ENCODE measurements at regions not wholly inside any gene's neighbourhood (a gene's known extent, or its start where the extent isn't known, plus 50 kb on each side); places are given as distances from the start of the nearest gene placed in this dataset.

DNA sequence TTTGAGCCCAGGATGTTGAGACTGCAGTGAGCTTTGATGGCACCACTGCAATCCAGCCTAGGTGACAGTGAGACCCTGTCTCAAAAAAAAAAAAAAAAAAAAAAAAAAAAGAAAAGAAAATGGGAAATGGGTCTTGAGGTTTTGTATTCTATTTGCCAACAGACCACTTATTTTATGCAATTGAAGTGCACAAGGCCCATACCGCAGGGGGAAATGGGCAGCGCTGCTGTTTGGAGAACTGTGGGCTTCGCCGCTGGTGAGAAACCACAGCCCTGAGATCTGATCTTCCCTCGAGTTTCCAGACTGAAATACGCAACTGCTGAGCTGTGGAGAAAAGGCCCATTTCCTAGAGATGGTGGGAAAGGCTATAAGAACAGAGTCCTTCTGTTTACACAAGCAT is 512.0 kb downstream of the TCERG1L start:
- no peak for DNase-seq (ENCODE audit: low read depth)

DNA sequence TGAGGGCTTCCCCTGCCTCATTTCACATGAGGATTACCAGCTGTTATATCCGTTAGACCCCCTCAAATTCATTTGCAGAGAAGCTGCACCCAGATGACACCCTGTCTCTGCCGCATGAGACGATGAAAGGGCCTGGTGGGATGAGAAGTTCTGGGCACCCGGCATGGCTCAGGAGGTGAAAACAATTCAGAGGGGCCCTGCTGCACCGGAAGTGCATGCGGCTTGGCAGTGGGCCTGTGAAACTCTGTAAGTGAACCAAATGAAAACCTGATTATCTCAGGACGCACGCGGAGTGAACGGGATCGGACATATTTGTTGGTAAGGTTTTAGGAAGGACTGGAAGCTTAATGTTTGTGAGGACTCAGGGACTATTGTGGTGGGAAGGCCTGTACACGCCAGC is 511.2 kb downstream of the TCERG1L start:
- no peak for DNase-seq (ENCODE audit: low read depth)

DNA sequence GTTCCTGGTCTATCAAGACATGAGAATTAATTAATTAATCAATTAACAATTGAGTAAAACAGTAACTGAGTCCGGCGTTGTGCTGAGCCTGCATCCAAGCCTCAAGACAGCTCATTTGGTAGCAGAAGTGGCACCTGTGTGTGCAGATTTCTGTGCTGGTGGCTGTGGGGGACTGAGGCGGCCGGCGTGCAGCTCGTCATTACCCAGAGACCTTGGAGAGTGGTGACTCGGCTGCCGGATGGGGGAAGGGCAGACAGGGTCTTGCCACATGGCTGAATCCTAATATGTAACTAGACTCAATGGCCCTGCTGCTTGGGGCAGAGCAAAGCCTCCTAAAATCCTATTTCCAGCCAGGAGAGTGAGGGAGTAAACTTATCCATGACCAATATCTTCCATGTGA is 510.2 kb downstream of the TCERG1L start:
- DNase-seq (ENCODE audit: low read depth) = no peak

DNA sequence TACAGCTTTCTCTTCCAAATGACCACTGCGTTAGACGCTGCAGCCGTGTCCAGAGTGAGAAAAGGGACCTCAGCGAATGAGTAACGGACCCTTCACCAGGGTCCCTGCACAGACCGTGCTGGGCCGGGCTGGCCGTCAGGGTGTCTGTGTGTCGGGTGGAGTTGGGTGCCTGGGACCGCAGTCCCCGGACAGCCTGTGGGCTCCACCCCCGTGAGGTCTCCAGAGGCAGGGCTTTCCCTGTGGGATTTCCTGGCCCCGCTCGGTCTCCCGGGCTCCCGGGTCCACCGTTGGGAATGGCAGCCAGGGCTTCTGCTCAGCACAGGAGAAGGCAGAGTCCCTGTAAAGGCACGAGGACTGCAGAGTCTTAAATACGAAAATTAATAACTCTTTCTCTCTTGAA is 509.7 kb downstream of the TCERG1L start:
- DNase-seq (ENCODE audit: low read depth) = no peak

DNA sequence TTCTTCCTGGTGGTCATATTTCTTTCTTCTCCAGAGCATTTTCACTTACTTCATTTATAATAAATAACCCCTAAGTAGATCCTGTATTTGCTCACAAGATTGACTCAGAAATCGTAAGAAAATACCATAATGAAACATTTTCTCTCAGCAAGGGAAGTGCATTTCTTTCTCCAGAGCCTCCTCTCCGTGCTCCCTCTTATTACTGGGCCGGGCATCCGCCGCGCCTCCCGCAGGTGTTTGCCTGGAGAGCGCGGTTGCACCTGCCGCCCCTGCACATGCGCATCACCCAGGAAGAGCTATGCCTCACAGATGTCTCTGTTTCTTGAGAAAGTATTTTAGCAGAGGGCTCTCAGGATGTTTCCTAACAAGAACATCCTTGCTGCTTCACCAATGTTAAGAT is 509.2 kb downstream of the TCERG1L start:
- DNase-seq (ENCODE audit: low read depth) = no peak

DNA sequence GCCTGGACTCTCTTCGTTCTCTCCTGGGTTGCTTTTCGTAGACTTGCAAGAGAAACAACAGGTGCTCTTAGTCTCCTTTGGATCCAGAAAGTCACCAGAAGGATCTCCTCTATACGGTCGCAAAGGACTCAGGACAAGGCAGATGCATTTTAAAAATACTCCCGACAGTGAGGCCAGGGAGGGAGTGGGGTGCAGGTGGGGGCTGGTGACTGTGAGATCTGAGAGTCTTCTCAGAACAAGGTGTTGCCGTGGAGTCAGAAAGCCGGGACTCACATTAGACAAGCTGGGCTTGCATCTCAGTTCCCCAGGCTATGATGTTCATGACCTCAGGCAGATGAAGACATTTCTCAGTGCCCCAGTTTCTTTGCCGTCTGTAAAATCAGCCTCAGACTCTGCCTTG is 507.2 kb downstream of the TCERG1L start:
- DNase-seq (ENCODE audit: low read depth) = no peak

DNA sequence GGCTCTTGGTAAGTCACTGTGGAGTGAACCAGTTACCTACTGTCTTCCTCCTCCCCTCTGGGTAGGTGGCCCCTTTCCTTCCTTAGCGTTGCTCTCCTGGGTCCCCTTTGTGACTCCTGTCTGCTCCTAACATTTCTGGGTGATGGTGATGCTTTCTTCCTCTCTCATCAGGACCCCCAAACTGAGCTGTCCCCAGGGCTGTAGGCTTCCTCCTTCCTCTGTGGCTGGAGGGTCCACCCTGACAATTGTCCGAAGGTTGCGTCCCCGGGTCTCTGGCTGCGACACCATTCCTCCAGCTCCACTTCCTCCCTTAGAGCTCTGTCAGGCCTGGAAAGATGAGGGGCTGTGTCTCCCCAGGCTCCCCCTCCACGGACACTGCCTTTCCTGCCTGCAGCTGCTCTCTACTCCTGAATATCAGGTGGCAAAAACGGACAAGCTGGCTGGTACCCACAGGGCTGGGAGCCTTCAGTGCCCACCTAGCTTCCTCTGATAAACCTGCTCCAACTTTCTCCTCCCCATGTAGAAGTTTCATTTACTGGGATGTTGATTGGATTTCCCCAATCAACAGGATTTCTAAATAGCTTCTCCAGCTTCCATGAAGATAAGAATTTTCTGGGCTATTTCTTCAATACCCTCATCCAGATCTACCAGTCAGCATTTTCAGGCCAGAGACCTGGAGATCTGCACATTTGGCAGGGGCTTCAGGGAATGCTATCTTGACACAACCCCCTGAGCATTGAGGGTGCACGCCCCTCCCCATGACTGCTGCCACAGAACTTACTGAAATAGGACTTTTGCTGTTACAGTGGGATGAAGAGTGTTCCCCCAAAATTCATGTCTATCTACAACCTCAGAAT is 506.5 kb downstream of the TCERG1L start:
- no peak for DNase-seq (ENCODE audit: low read depth)

DNA sequence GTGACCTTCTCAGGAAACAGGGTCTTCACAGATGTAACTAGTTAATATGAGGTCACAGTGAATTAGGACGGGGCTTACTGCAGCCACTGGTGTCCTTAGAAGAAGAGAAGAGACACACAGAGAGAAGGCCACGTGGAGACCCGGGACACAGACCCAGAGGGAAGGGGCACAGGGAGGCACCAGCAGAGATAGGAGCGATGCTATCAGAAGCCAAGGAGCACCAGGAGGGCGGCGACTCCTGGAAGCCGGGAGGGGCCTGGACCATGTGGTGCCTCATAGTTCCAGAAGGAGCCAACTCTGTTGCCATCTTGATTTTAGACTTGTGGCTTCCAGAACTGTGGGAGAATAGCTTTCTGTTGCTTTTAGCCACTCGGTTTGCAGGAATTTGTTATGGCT is 505.9 kb downstream of the TCERG1L start:
- no peak for DNase-seq (ENCODE audit: low read depth)

DNA sequence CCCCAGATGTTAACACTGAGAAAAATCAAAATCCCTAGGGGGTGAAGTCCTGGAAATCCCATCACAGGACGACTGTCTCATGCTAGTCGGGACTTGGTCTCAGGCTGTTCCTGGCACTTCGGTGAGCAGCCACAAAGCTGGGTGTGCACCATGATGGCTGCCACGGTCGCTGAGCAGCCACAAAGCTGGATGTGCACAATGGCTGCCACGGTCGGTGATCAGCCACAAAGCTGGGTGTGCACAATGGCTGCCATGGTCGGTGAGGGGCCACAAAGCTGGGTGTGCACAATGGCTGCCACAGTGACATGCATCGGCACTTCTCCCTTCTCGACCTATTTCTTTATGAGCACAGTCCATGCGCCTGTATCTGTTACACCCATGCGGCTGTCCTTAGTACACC is 505.1 kb downstream of the TCERG1L start:
- DNase-seq (ENCODE audit: low read depth) = no peak

DNA sequence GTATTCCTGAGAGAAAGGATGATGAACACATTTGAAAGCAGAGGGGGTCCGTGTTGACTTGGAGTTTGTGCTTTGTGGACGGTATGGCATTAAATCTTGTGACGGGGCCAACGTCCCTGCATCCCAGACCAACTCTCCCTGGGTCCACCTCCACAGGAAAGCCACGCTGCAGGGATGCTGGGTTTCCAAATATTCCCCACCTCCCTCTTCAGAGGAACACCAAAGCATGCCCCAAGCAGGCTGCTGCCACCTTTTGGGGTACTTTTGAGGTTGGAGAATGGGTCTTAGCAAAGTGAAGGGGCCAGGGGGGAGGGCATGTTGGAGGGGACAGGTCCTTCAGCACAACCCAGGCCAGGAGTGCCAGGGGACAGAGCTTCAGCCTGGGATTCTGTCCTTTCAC is 504.4 kb downstream of the TCERG1L start:
- no peak for DNase-seq (ENCODE audit: low read depth)

DNA sequence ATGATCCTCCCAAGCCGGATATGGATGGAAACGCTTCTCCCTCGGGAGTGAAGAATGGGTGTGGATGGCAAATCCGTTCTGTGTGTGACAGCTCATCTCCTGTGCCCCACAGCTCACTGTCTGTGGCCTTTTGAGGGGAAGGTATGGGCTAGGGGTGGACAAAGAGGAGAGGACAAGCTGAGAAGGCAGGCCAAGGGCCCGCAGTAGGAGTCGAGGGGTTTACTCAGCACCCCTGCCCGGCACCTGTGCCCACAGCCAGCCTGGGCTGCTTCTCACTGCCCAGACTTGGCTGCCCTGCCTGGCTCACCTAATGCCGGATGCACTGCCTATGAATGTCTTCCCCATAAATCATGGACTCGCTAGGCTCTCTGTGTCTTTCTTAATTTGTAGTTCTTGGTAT is 503.8 kb downstream of the TCERG1L start:
- no peak for DNase-seq (ENCODE audit: low read depth)

DNA sequence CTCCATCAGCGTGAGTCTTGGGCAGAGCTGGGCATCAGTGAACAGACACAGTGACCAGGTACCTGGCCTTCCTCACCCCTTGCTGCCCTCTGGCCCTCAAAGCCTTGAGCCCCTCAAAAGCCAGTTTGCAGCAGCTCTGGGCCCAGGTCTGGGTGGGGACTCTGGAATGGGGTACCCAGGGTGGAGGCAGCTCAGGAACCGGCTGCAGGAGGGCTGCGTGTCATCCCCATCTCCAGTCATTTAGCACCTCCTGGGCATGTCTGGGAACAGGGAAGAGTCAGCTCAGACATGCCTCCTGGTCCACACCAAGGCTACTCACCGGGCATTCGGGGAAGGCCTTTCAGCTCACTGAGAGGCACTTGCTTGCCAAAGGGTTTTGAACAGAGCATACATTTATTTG is 503.3 kb downstream of the TCERG1L start:
- no peak for DNase-seq (ENCODE audit: low read depth)

DNA sequence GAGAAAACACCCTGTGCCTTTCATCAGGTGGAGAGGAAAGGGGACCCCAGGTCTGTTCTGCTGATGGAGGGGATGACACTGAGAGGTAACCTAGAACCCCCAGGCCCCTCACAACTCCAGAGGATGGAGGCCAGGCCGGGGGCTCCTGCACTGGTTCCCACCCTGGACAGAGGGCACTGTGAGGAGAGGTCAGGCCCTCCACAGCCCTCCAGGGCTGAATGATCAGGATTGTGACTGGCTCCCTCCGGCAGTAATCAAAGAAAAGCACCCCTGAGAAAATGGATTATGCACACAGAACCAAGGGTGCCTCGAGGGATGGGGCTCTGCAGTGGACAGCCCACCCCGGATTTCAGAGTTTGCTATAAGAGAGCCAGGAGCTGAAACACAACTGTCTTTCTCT is 502.8 kb downstream of the TCERG1L start:
- DNase-seq (ENCODE audit: low read depth) = no peak

DNA sequence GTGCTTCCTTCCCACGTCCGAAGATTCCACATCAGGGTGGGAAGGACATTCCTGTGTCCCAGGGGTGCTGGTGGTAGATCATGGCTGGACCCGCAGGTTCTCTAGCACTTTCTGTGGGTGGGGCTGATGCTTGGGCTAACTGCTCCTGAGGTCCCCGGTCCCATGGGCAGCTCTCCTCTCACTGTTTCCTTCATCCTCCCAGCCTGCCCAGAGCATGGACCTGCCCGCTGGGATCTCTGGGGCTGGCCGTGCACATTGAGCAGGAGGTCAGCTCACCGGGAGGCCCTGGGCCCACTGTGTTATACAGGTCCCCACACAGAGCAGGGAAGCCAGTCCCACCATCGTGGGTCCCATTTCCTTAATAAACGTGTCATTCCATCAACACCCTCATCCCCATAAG is 502.3 kb downstream of the TCERG1L start:
- DNase-seq (ENCODE audit: low read depth) = no peak

DNA sequence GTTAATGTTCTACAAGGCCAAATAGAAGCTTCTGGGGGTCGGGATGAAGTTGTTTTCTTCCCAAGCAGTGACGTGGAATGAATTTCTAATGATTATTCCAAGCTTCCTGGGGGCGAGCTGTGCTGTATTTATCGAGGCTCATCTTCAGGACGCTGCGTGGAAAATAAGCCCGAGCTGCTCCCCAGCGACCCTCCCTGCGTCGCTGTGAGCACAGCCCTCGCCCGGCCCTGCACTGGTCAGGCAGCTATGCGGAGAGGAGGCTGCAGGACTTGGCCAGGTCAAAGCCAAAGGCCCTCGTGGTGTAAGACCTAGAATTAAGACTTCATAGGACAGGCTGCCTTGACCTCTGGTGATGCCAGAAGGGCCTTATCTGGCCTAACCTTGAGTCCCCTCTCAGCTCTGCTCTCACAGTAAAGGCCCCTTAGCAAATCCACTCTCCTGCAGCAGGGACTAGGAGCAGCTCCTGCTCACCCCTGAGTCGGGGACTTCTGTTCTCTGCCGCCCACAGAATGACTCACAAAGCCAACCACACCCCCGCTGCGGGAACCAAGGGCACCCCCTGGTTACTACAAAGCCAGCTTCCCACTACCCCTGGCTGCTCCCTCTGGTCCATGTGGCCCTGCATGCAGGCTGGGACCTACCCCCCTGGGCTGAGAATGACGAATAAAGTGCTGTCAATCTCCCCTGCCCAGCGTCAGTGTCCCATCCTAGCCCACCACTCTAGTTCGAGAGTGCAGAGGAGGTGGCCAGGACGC is 501.6 kb downstream of the TCERG1L start:
- DNase-seq (ENCODE audit: low read depth) = no peak

DNA sequence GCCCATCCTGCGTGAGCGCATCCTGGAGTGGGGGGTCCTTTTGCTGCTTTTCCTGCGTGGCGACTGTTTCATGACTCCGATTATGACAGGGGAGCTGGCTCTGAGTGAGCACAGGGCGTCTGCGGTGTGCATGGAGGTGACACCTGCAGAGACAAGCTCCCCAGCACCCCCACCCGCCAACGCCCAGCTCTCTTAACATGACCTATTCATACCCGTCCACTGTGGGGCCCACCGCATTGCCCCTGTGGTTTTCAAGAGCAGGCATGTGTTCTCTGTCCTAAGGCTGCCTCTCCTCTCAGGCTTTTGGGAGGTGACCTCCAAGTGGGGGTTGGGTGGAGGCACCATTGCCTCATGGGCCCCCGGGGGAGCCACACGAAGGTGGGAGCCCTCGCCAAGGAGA is 500.7 kb downstream of the TCERG1L start:
- no peak for DNase-seq (ENCODE audit: low read depth)

DNA sequence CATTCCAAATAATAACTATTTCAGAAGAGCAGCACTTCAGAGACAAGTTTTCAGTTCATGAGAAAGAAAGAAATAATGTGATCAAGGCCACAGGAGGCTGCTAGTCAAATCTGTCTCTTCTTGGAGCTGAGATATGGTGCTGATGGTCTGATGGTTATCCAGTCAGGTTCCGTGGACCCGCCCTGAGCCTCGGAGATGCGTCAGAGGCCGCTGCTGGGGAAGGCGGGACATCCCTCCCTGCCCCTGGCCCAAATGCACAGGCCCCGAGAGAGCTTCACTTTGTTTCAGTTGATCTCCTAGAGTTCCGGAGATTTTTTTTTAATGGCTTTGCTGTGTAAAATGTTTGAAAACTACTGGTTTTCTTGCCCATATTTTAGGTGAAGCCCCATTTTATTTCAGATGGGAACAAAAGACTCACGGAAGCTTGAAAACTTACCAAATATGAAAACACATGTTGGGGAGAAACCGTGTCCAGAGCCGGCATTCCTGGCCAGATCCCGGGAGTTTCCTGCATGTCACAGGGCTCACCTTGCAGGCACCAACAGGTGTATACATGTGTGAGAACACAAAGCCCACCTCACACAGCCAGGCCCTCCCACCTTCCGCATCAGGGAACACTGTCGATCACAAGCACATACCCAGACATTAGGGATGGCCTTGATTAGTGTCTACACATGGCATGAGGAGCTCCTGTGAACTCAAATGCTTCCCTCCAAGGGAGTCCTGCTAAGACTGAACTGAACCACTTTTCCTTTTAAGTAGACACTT is 499.0 kb downstream of the TCERG1L start:
- no peak for DNase-seq (ENCODE audit: low read depth)

DNA sequence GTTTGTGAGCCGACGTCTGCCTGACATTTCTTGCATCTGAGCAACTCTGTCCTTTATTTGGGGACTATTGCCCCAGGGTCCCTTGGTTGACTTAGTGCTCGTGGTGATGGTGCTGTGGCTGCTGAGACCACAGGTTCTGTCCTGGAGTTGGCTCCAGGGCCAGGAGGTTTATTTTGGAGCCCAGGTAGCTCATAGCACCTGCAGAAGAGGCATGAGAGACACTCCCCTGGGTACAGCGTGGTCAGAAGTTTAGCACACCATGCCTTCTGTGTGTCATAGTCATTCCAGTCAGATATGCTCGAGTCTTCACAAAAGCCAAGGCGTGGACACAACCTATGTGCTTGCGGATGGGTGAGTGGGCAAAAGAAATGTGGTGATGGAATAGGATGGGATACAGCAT is 496.9 kb downstream of the TCERG1L start:
- no peak for DNase-seq (ENCODE audit: low read depth)

DNA sequence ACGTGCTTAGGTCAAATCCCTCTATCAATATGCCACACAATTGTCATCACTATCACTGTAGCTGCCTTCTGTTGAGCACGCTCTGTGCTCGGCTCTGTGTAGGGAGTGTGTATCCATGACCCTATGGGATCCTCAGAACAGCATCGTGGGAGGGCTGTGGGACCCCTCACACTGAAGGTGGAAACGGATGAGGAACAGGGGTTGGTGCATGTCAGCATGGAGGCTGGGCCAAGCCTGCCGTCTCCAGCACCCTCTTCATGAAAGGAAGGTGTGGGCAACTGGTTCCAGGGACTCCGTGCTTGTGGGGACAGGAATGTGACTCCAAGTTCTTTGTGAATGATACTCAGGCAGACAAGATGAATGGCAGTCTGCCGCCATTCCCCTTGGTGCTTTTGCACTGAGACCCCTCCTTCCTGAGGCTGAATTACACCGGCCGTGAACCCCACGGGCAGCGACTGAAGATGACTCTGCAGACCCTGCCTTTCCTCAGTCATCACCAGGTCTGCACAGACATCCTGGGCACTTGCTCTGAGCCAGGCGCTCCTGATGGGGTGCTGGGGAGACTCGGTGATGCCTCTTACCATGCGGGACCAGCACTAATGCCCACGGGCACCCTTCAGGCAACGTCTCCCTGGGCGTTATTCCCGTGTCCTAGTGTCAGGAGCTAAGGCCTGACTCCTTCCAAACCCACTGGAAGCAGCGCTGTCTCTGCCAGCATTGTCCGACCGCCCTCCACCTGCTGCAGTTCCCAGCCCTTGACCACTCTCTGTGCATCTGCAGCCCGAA is 495.2 kb downstream of the TCERG1L start:
- DNase-seq (ENCODE audit: low read depth) = no peak

DNA sequence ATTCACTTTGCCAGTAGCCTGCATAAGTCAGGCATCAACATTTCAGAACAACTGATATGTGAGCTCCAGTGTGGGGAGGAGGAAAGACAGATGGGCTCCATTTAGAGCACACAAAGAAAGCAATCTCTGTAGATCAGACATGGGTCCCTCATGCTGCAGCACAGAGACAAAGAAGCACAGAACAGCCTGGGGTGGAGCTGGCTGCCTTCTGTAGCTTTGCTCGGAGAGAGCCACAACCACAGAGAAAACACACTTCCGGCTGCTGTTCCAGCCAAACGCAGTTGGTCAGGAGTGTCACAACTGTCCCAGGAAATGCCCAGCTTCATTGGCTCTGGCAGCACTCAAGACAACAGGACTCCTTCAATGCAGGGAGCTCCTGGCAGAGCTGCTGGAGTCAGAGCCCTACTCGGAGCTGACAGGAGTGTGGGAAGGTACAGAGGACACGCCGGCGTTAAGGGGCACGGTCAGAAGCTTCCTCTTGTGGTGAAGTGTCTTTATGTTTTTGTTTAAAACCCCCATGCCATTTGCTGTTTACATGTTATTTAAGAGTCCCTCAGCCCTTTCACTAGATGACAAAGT is 494.4 kb downstream of the TCERG1L start:
- no peak for DNase-seq (ENCODE audit: low read depth)

DNA sequence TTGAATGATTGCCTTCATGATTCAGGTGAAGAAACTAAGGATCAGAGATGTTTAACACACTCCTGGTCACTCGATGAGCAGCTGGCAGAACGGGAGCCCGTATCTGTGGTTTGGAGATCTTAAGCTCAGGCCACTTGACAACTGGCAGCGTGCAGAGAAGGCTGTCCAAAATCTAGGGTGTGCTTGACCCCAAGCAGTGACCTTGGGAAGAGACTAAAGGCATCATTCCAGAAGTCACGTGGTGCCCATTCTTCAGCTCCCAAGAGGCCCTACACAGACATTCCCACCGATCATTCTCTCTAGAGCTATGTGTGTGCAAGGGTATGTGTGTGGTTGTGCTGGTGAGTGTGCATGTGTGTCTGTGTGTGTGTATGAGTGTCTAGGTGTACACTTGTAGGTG is 493.8 kb downstream of the TCERG1L start:
- no peak for DNase-seq (ENCODE audit: low read depth)
